GM21390 (cell line): ENCODE measurements at regions not wholly inside any gene's neighbourhood (a gene's known extent, or its start where the extent isn't known, plus 50 kb on each side); places are given as distances from the start of the nearest gene placed in this dataset.

Source experiments
- ATAC-seq: cut with Tn5 transposase; IDR thresholded peaks from one replicate; pipeline ENCODE4 v1.9.1; 2021; ENCODE audit not compliant: unreplicated experiment

DNA sequence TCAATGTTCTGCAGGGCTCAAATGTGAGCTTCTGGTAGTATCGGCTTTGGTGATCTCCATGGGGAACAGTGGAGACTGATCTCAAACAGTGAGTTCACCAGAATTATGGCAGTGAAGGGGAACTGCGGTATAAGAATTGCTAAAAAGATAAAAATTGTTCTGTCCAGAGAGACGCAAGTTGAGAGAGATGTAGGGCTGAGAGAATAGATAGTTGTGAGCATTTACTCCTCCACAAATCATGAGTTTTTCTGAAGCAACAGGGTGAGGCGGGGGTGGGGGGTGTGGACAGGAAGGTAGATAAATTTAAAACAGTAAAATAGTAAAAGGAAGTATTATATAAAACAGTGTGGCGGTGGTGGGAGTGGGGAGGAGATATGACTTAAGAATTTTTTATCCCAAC, 98.6 kb upstream of the NEDD9 start:
- no peak for ATAC-seq

DNA sequence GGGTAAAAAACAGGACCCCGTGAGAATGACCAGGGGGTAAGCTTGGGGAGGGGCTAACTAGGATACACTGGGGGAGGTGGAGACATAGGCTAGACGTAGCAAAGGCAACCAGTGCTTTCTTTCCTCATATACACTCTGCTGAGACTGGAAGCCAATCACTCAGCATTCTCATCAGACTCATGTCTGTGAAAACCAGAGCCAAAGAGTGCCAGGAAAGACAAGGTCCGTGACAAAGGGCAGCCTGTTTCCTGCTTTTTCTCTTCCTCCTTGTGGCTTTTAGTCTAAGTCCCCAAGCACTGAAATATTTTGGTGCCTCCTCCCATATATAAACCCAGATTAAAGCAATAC, 97.9 kb upstream of the NEDD9 start:
- ATAC-seq = no peak

DNA sequence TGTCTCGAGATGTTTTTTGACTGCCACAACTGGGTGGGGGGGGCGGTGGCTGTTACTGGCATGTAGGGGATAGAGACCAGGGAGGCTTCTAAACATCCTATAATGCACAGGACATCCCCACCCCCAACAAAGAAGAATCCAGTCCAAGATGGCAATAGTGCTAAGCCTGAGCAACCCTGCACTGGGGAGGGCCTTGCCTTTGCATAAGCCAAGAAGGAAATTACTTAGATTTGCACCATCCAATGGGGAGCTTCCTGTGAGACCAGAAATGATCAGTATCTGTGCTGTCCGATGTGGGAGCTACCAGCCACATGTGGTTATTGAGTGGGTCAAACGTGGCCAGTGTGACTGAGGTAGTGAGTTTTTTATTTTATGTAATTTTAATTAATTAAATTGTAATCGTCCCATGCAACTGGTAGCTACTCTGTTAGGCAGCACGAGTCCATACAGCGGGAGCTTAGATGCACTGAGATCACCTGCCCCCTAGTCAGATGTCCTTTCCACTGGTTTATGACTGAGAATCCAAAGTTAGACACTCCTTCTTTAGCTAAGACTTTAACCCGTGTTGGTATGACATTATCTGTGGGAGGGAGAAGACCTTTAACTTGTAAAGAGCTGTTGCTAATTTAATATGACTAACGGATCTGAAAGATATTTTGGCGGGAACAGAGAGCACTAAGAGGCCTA, 97.4 kb upstream of the NEDD9 start:
- ATAC-seq = no peak

DNA sequence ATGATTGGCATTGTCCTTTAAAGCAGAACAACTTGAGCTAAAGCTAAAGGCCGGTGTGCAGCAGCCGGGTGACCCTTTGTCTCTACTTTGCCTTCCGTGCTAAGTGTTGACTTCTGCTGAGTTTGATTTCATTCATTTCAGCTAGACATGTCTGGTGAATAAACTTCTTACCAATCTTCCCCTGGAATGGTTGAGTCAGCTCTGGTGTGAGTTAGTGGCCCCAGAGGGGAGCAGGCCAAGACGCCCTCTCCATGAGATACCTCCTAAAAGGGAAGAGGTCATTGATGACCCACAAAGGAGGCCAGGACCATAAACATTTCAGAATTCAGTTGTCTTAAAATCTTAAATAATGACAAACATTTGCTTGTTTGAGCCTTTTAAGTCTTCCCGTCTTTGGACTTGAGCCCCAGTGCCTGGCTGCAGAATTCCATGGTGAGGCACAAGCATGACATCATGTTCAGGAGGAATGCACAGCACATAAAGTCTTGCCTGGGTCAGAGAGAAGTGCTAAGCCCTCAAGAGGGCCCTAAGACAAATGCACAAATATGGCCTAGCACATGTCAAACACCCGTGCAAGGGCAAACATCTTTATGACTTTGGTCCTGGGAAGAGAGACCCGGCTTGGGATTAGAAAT, 96.3 kb upstream of the NEDD9 start:
- ATAC-seq = no peak

DNA sequence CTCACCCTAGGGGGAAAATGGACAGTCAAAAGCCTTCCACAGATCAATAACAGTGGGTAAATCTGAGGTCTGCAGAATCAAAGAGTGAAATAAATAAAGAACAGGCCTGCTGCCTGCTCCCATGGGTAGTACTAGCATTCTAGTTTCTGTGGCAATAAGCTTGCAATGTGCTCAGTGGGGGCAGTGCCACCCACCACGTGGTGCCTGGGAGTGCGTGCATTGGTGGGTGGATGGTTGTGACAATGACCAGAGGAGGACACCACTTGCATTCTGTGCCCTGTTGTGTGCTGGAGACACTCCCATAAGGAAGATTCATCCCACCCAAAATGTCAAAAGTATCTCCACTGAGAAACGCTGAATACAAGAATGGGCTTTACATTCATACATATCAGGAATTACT, 95.5 kb upstream of the NEDD9 start:
- no peak for ATAC-seq

DNA sequence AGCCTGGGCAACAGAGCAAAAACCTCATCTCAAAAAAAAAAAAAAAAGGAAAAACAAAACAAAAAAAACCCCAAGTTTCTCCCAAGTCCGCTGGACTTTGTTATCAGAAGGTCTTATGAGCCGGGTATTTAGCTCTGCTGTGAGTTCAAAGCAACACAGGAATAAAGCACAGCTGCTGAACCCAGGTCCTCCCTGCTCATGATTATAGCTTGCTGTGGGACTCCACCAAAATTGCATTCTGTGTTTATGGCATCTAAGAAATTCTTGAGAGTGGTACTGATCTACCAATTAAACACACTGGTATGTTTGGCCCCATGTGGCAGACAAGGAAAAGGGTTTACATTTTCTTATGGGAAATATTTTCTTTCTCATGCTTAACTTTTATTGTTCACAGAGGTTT, 93.6 kb upstream of the NEDD9 start:
- no peak for ATAC-seq

DNA sequence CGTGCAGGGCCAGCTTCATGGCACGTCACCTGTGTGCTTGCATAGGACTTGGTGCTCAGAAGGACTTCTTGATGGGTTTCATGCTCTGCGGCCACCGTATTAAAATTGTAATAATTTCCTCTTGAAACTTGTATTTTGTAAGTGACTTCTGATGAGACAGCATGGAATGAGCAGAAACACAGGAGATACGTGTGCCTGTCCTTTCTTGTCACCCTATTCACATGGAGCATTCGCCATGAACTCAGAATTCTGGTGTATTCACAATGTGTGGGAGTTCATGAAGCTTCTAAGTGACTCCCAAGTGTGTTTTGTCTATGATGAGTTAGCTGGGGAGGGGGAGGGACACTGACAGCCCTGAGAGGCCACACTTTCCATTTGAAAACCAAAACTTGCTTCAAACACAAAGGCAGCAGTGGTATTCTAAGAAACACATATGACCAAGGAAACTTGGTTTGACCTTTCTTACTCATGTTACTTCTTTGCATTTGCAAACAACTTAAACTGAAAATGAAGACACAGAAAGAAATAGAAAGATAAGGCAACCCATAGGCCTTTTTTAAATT, 92.1 kb upstream of the NEDD9 start:
- ATAC-seq = peak; percentile 84

DNA sequence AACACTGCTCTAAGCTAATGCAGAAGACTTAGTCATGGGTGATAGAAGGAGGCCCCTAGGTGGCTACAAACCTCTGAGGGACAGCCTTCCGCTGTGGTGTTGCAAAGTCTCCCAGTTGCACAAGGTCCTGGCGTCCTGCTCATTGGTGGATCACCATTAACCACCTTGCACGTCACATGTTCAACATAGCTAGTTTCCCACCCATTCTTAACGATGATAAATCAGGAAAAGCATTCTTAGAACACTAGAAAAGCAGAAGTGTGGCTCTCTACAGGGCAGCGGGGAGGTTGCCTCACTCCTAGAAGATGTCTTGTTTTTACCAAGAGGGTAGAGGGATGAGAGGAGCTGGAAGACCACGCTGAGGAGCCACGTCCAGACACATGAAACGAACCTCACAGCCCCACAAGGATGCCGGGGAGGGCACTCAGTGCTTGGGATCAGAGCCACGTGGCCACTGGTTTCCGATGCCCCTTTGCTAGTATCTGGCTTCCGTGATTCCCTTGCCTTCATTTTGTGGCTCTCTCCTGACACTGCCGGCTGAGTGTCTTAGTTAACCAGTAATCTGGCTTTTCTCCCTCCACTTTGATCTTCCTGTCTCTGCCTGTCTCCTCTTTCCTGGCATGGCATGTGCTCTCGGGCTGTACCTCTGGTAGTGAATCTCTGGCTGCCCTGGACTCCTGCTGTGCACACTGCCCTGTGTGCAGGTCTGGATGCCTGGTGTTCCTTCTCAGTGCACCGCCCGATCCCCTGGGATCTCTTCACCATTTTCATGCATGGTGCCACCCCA, 91.4 kb upstream of the NEDD9 start:
- no peak for ATAC-seq

DNA sequence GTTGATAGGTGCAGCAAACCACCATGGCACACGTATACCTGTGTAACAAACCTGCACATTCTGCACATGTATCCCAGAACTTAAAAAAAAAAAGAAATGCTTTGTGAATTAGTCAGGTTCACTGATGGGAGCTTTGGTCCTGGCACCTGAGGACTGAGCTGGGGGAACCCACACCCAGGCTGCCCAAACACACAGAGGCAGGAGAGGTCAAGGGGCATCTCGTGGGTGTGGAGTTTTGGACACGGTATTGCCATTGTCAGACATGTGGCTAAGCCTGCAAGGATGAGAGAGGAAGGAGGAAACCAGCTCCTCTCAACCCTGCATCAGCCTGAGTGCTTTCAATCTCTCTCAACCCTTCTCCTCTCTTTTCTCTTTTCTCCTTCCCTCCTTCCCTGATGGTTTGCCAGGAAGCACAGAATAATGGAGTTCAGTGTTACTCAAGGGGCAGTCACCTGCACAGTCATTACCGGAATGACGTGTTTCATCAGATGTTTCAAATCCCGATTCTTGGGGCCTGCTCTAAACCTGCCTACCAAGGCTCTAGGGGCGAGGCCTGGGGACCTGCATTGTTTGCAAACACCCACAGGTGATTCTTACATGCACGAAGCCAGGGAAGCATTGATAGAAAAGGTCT, 89.9 kb upstream of the NEDD9 start:
- no peak for ATAC-seq

DNA sequence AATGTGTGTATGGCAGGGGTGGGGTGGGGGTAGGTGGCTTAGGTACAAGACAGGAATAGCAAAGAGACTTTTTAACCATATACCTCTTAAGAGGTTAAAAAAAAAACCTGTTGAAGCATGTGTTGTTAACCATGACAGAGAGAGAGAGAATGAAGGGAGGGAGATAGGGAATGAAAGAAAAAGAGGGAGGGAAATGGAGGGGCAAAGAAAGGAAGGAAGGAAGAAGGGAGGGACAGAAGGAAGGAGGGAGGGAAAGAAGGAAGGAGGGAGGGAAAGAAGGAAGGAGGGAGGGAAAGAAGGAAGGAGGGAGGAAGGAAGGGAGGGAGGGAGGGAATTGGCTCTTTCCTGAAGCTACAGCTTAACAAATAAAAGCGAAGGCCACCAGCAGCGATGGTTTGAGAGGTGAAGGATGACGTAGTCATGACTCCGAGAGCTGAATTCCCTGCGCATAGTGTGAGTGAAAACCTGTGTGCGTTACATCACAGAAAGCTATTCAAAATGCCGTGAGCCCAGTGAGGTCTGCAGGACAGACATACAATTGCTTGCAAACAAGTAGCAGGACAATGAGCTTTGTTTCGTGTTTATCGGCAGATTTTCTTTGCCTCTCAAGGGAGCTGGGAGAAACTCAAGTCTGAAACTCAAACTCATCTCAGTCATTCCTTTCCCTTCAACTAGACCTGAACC, 88.6 kb upstream of the NEDD9 start:
- no peak for ATAC-seq

DNA sequence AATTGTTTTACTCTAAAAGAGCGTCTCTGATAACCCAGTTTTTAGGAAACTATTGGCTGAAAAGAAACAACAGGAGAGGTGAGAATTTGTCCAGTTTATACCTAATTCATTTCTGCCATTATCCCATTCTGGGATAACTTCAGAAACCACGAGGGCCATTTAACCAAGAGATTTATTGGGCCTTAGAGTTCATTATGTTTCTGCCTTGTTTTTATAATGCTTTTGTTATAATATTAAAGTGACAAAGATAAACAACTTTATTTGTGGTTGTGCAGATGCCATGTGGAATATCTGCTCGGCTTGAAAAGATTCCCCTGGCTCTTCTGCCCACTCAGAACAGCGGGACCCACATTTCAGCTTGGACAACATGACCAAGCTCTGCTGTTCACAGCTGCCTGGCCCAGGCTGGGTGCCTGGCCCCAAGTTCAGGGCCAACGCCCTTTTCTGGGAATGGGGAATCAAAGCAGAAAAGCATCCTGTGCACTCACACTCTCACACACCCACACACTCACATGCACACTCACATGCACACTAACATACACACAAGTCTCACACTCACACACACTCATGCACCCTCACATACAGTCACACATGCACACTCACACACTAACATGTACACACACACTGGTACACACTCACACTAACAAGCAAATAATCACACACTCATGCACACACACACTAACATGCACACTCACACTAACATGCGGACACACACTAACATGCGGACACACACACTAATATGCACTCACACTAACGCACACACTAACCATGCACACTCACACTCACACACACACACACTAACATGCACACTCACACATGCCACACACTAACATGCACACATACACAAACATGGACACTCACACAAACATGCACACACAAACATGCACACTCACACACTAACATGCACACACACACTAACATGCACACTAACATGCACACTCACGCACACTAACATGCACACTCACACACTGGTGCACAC, 86.7 kb upstream of the NEDD9 start:
- no peak for ATAC-seq

DNA sequence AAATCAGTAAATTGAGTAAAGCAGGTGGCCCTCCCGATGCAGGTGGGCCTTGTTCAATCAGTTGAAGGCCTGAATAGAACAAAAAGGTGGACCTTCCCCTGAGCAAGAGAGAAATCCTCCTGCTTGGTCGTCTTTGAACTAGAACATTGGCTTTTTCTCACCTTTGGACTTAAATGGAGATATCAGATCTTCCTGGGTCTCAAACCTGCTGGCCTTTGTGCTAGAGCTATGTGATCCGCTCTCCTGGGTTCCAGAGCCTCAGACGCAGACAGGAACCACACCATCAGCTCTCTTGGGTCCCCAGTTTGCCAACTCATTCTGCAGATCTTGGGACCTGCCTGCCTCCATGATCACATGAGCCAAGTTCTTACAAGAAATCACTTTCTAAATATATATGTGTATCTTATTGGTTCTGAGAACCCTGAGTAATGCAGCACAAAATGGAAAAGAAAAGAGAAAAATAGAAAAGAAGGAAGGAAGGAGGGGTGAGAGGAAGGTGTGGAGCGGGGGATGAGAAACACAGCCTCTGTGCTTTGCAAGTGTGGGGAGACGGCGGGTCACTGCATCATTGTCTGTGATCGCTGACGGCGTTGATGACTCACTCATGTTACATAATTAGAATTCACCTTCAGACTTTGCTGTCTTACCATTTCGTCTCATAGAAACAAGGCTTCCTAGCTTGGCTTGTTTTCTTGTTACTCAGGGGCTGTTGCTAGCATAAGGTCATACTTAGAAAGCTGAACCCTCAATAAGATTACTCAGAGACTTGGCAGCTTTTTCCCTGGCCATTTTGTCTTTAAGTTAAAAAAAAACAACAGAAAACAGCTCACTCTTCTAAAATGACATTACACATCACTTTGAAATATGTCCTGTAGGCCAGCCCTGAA, 85.7 kb upstream of the NEDD9 start:
- ATAC-seq = peak; percentile 59

DNA sequence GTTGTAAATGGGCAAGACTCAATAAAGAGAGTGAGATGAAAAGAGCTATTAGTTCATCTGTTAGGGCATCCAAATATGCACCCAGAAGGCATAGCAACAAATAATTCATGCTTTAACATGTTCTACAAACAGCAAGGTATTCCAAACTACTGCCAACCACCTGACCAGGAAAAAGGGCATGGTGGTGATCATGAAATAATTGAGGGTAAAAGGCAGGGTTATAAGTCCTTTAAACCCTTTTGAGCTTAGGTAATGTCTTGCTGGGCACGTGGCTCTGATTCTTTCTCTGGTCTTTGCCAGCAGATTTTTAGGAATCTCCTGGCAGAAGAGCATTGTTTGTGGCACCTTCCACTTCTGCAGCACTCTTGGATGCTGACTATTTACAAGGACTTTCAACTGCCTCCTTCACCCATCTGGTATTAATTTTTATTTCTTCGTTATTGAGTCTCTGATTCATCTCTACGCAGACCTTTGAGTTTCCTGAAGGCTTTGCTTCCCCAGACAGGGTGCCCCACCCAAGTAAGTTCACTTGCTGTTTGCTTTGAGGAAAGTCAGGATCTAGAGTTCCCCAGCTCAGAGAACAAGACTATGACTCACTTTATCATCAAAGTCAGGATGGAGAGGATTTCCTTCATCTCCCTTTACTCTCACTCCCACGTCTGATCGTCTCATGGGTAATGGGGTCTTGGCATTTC, 83.4 kb upstream of the NEDD9 start:
- no peak for ATAC-seq

DNA sequence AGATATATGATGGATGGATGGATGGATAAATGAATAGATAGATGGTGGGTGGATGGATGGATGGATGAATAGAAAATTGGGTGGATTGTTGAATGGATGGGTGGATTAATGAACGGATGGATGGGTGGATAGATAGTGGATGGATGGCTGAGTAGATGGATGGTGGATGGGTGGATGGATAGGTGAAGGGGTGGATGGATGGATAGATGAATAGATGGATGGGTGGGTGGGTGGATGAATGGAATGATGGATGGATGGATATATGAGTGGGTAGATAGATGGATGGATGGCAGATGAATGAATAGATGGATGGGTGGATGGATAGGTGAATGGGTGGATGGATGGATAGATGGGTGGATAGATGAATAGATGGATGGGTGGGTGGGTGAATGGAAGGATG, 80.7 kb upstream of the NEDD9 start:
- ATAC-seq = no peak

DNA sequence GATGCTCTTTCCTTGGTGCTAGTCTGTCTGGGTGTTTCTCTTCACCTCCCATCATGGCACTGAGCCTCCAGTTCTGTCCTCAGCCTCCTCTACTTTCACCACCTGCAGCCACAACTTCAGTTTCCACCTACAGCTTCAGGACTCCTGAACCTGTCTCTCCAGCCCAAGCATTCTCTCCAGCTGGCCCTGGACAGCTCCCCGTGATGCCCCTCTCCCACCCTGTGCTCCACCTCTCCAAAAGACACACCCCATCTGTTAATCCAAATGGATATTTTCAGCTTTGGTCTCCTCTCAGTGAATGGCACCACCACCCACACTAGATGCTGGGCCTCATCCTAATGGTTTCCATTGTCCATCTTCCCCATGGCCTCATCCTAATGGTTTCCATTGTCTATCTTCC, 79.5 kb upstream of the NEDD9 start:
- ATAC-seq = no peak

DNA sequence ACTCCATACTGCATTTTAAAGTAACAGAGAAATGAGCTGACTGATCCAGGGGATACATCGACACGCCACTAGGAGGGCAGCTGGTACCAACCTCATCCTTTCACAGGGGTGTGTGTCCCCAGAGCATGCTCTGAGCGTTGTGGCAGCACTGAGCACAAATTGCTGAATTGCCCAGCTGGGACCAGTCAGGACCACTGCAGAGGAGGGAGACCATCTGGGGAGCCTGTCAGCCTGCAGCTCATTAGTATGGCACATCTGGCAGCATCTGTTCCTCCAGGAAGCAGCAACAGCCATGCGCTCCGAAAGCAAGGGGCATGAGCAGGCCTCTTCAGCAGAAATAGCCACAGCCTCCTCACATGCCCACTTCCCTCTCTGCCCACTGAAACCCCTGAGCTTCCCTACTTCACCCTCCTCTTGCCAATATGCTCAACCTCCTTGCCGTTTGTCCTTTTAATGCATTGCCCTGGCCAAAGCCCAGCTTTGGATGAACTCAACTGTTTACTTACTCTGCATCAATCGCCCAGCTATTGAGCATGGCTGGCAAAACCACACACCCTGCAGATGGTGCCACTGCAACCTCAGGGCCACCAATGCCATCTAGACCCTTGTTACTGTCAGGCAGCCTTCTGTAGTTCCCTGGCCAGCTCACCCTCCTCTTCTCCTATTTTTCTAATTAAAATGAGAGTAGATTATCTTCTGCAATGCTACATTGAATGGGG, 77.6 kb upstream of the NEDD9 start:
- ATAC-seq = no peak

DNA sequence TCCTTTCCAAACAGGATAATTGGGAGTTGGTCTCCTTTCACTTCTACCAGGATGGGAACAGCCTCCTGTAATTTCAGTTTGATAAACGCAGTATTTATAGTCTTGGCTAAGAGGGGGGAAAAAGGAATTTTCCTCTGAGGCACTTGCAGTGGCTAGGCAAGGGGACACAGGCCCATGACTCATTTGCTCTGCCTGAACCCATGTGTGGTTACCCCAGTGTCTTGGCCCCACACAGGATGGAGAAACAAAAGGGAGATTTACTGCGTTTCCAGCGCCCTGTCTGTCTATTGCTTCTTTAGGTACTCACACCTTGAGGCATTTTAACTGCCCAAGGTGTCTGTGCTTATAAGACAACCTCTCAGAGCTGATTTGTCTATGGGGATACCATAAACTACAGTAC, 74.8 kb upstream of the NEDD9 start:
- no peak for ATAC-seq

DNA sequence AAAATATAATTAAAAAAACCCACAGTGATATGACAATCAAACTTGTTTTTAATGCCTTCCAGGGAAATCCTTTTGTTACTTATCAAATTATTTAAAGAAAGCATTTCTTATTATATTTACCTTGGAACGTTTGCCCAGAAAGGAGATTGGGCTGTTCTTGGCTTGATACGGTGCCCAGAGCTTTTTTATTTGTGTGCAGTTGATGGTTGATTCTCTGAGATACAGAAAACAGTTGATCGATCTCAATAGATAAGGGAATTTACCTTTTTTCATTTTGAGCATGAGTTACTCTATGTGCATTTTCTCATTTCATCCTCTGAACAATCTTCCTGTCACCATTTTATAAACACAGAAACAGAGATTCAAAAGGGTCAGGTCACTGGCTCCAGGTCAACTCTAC, 72.5 kb upstream of the NEDD9 start:
- ATAC-seq = no peak
